Pancreas (tissue), 10 donors: ENCODE measurements at regions not wholly inside any gene's neighbourhood (a gene's known extent, or its start where the extent isn't known, plus 50 kb on each side); places are given as distances from the start of the nearest gene placed in this dataset.

Experiments
- ATAC-seq, 4 donors: fragments of 200-7000 bp; cut with Tn5 transposase; one replicate each; pipeline versions ENCODE4 v1.8.0 to v1.9.1; 2020; ENCODE audit warnings: mild to moderate bottlenecking in 4 of 4, moderate library complexity in 4 of 4
- DNase-seq, 6 donors: peaks; one replicate each; pipeline ENCODE4 v3.0.0-alpha.2; 2020
- FAIRE-seq: peaks from 2 replicates; lab custom pipeline; 2012; peaks lifted over from hg19 to GRCh38; lab: Jason Lieb, UNC
- H3K27ac ChIP-seq, 4 donors: fragments of 200-600 bp; sonication (generic); 1 replicate in 3 of 4; 2 replicates in 1 of 4; pipeline versions ENCODE4 v1.5.0 to v1.8.0; 2020
- H3K27me3 ChIP-seq, 4 donors: fragments of 200-600 bp; one replicate each; pipeline ENCODE4 v1.8.0; 2021
- H3K36me3 ChIP-seq, 3 donors: fragments of 200-600 bp; sonication (generic) in 1 of 3; one replicate each; pipeline versions ENCODE4 v1.5.0 to v1.8.0; 2020 to 2021
- H3K4me1 ChIP-seq, 3 donors: fragments of 200-600 bp; one replicate each; pipeline ENCODE4 v1.8.0; 2021
- H3K4me3 ChIP-seq, 4 donors: fragments of 200-600 bp; sonication (generic) in 2 of 4; one replicate each; pipeline versions ENCODE4 v1.5.0 to v1.8.0; 2020 to 2021
- H3K9me3 ChIP-seq, 4 donors: fragments of 200-600 bp; one replicate each; pipeline ENCODE4 v1.8.0; 2021
- WGBS, 2 donors: extraction: QIAGEN DNeasy Blood & Tissue Kit; methylation state at CpG; one replicate each; pipeline ENCODE4 v1.1.7; 2013; 5-methylcytosine and 5-hydroxymethylcytosine counted together
- intact Hi-C, 3 donors: fragments of 100-400 bp; cut with DNase I; formaldehyde crosslinking; loops; one replicate each; pipeline versions ENCODE4 v1.11.1 to v1.14.2; 2022
- TF ChIP-seq, protein P1 (sequence below), 4 donors: fragments of 200-600 bp; sonication (generic) in 3 of 4; IDR thresholded peaks; one replicate each; pipeline versions ENCODE4 v1.5.0 to v1.8.0; 2021; ENCODE audit warnings: antibody characterized with exemption in 4 of 4
- donor health status: healthy with polysubstance abuse.
- donor health status: DM: no; HTN: no; CAD: no; lungs with moderate emphysema.
- donor health status: DM: no; HTN: no; CAD: no.
- donor health status: control.
- donor health status: control.
- donor health status: Bipolar disorder and iron deficiency.
- donor health status: DM: yes; HTN: yes; CAD: no.
- donor health status: DM: no; HTN: no; CAD: no.
- donor health status: DM: no; HTN: no; CAD: no.
- donor health status: DM: yes; HTN: yes; CAD: no.

DNA sequence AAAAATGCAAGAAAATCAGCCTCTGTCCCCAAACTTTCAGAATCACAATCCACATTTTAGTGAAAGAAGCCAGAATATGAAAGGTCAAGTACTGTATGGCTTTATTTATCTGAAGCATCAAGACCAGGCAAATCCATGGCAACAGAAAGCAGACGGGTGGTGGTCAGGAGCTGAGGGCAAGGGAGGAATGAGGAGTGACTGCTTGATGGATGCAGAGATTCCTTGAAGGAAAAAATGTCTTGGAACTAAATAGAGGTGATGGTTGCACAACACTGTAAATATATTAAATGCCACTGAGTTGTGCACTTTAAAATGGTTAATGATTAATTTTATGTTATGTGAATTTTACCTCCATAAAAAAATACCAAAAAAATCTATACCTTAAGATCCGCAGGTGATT lies 165.1 kb downstream of the GXYLT1 start:
- TF ChIP-seq, protein P1, sequence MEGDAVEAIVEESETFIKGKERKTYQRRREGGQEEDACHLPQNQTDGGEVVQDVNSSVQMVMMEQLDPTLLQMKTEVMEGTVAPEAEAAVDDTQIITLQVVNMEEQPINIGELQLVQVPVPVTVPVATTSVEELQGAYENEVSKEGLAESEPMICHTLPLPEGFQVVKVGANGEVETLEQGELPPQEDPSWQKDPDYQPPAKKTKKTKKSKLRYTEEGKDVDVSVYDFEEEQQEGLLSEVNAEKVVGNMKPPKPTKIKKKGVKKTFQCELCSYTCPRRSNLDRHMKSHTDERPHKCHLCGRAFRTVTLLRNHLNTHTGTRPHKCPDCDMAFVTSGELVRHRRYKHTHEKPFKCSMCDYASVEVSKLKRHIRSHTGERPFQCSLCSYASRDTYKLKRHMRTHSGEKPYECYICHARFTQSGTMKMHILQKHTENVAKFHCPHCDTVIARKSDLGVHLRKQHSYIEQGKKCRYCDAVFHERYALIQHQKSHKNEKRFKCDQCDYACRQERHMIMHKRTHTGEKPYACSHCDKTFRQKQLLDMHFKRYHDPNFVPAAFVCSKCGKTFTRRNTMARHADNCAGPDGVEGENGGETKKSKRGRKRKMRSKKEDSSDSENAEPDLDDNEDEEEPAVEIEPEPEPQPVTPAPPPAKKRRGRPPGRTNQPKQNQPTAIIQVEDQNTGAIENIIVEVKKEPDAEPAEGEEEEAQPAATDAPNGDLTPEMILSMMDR (IDR thresholded peaks at IDR 0.05): no peak
- no peak overlapping the region for H3K4me3 ChIP-seq
- no peaks in the 10 kb centered on the region for H3K36me3 ChIP-seq
- H3K27ac ChIP-seq: no peak overlapping the region
- whole genome bisulfite sequencing, 2 donors: 22 to 25% methylated on average over 2 of the region's 2 CpGs
- intact Hi-C loops: no loop called here
- H3K9me3 ChIP-seq: no peaks in the 10 kb centered on the region
- H3K27me3 ChIP-seq: no peaks in the 10 kb centered on the region
- DNase-seq (no peak), FAIRE-seq (no peak), ATAC-seq (no peak)
- no peaks in the 10 kb centered on the region for H3K4me1 ChIP-seq

DNA sequence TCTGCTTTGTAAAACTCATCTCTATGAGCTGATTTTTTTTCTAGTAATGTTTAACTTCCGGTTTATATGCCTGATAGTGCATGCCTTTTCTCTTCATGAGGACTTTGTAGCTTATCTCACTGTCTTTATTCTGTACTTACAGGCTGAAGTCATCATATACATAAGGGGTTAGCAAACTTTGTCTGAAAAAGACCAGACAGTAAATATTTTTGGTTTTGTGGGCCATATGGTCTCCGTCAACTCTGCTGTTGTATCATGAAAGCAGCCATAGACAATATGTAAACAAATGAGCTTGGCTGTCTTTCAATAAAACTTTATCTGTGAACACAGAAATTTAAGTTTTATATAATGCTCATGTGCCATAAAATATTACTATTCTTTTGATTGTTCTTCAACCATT lies 172.1 kb downstream of the GXYLT1 start:
- FAIRE-seq: no peak
- Histone ChIP-seq H3K27me3 (no peaks in the 10 kb centered on the region), H3K4me3 (no peak overlapping the region), H3K9me3 (no peaks in the 10 kb centered on the region), H3K36me3 (no peaks in the 10 kb centered on the region), H3K27ac (no peak overlapping the region), H3K4me1 (no peaks in the 10 kb centered on the region)
- WGBS, 2 donors: 69 to 80% methylated on average over 2 of the region's 2 CpGs
- TF ChIP-seq, protein P1 (IDR thresholded peaks at IDR 0.05): no peak
- intact Hi-C loops: no loop called here
- no peak for ATAC-seq
- DNase-seq: no peak

DNA sequence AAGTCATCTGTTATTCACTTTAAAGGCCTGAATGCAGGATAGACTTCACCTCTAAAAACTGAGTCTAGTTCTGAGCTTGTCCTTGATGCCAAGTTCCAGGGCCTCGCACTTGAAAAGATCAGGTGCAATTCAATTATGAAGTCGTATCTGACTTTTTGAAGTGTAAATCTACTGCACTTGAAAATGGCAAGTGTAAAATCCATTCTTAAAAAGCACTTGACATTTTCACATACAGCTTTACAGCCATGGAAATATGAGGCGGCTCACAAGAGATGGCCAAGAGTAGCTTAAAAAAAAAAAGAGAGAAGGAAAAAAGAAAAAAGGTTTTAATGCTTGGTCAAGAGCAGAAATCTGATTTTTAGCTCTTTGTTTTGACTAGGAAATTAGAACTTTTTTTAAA lies 172.5 kb downstream of the GXYLT1 start:
- TF ChIP-seq, protein P1 (IDR thresholded peaks at IDR 0.05): no peak
- intact Hi-C loops: no loop called here
- no peak for ATAC-seq
- no peak overlapping the region for H3K27ac ChIP-seq
- no peaks in the 10 kb centered on the region for H3K27me3 ChIP-seq
- no peak overlapping the region for H3K4me3 ChIP-seq
- no peaks in the 10 kb centered on the region for H3K9me3 ChIP-seq
- no peak for DNase-seq
- FAIRE-seq: no peak
- H3K4me1 ChIP-seq: no peaks in the 10 kb centered on the region
- H3K36me3 ChIP-seq: no peaks in the 10 kb centered on the region
- 65 to 68% methylated on average over 3 of the region's 3 CpGs for WGBS, 2 donors

DNA sequence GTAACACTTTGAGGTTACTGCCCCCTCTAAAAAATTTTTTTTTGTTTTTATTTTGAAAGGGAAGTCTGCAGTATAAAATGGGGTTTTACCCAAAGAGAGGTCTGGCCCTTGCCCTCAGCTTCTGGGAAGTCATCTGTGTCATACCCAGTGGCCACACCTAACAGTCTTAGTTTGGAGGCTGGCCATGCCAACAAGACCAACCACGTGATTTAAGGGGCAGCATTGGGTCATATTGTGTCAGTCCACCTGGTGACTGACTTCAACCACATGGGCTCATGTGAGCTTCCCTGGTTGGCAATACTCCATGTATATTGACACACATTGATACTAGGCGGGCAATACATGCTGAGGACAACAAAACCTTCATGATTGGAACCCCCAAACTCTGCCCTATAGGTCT lies 173.9 kb downstream of the GXYLT1 start:
- 50 to 76% methylated on average over 2 of the region's 2 CpGs for WGBS, 2 donors
- TF ChIP-seq, protein P1 (IDR thresholded peaks at IDR 0.05): no peak
- ATAC-seq (no peak), FAIRE-seq (no peak), DNase-seq (no peak)
- Histone ChIP-seq H3K27me3 (no peaks in the 10 kb centered on the region), H3K4me3 (no peak overlapping the region), H3K27ac (no peak overlapping the region), H3K36me3 (no peaks in the 10 kb centered on the region), H3K9me3 (no peaks in the 10 kb centered on the region), H3K4me1 (no peaks in the 10 kb centered on the region)
- intact Hi-C loops: no loop called here

DNA sequence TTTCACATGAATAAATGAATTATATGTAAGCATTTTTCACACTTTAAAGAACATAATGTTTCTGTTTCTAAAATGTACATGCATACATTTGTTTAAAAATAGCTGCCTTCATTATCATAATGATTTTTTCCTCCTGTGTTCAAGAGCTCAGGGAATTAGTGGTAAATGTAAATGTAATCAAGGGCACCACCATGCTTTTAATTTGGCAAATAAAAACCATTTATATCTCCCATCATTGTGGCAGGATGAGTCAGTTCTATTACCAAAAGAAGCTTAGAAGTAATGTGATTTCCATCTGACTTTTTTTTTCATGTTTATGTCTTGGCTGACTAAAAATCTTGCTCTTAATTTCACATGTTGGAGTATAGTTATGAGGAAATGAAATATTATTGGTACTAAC lies 176.1 kb downstream of the GXYLT1 start:
- no peak for FAIRE-seq
- ATAC-seq: no peak
- Histone ChIP-seq H3K36me3 (no peaks in the 10 kb centered on the region), H3K4me3 (no peak overlapping the region), H3K27me3 (no peaks in the 10 kb centered on the region), H3K4me1 (no peaks in the 10 kb centered on the region), H3K9me3 (no peaks in the 10 kb centered on the region), H3K27ac (no peak overlapping the region)
- TF ChIP-seq, protein P1 (IDR thresholded peaks at IDR 0.05): no peak
- intact Hi-C loops: no loop called here
- no peak for DNase-seq
